PC-3 (cell line): ENCODE measurements at regions not wholly inside any gene's neighbourhood (a gene's known extent, or its start where the extent isn't known, plus 50 kb on each side); places are given as distances from the start of the nearest gene placed in this dataset.

Source experiments
- EZH2phosphoT487 ChIP-seq: fragments of 300-600 bp; sonication (generic); IDR thresholded peaks from 2 replicates; pipeline ENCODE4 v1.6.1; 2018; ENCODE audit warnings: mild to moderate bottlenecking, antibody characterized with exemption, low read length, borderline replicate concordance
- TF ChIP-seq, protein P1 (sequence below): fragments of 300-600 bp; sonication (generic); conservative IDR thresholded peaks from 2 replicates; pipeline ENCODE4 v1.5.1; 2017; ENCODE audit warnings: antibody characterized with exemption, low read depth, mild to moderate bottlenecking, low read length

GRCh38 chr5:116358911-116359418 lies 215.7 kb downstream of the SEMA6A start:
- no peak for TF ChIP-seq EZH2phosphoT487
- TF ChIP-seq, protein P1, sequence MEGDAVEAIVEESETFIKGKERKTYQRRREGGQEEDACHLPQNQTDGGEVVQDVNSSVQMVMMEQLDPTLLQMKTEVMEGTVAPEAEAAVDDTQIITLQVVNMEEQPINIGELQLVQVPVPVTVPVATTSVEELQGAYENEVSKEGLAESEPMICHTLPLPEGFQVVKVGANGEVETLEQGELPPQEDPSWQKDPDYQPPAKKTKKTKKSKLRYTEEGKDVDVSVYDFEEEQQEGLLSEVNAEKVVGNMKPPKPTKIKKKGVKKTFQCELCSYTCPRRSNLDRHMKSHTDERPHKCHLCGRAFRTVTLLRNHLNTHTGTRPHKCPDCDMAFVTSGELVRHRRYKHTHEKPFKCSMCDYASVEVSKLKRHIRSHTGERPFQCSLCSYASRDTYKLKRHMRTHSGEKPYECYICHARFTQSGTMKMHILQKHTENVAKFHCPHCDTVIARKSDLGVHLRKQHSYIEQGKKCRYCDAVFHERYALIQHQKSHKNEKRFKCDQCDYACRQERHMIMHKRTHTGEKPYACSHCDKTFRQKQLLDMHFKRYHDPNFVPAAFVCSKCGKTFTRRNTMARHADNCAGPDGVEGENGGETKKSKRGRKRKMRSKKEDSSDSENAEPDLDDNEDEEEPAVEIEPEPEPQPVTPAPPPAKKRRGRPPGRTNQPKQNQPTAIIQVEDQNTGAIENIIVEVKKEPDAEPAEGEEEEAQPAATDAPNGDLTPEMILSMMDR = no peak
